Body of pancreas (tissue), 4 donors: ENCODE measurements at regions not wholly inside any gene's neighbourhood (a gene's known extent, or its start where the extent isn't known, plus 50 kb on each side); places are given as distances from the start of the nearest gene placed in this dataset.

ENCODE experiments used
- ATAC-seq: fragments of 150-250 bp; one replicate; pipeline ENCODE4 v1.9.1; 2016
- DNase-seq, 4 donors: peaks; one replicate each; pipeline ENCODE4 v3.0.0-alpha.2; 2019
- H3K27ac ChIP-seq, 4 donors: fragments of 200-600 bp; sonication (generic); 1 replicate in 3 of 4; 2 replicates in 1 of 4; pipeline versions ENCODE4 v1.5.1 to v1.6.1; 2016 to 2019; ENCODE audit warnings: mild to moderate bottlenecking in 1 of 4, mixed read lengths in 1 of 4, moderate library complexity in 1 of 4
- H3K27me3 ChIP-seq, 2 donors: fragments of 200-600 bp; sonication (generic); one replicate each; pipeline ENCODE4 v1.6.0; 2016; ENCODE audit warnings: mild to moderate bottlenecking in 1 of 2
- H3K36me3 ChIP-seq, 2 donors: fragments of 200-600 bp; sonication (generic); replicated peaks in 1 of 2; 2 replicates each; pipeline ENCODE4 v1.5.1; 2016; ENCODE audit warnings: low read depth in 2 of 2; ENCODE audit not compliant: insufficient read depth in 1 of 2
- H3K4me1 ChIP-seq: fragments of 200-600 bp; sonication (generic); one replicate; pipeline ENCODE4 v1.6.0; 2016
- H3K4me3 ChIP-seq, 2 donors: fragments of 200-600 bp; sonication (generic); 1 replicate in 1 of 2; 2 replicates in 1 of 2; pipeline ENCODE4 v1.5.1; 2016 to 2019
- H3K9me3 ChIP-seq, 3 donors: fragments of 200-600 bp; sonication (generic); 1 replicate in 2 of 3; 2 replicates in 1 of 3; pipeline ENCODE4 v1.5.1; 2016
- CTCF ChIP-seq, 7 experiments: fragments of 450-650 bp in 4 of 7; fragments of 200-600 bp in 3 of 7; sonication (generic) in 3 of 7; IDR thresholded peaks; one replicate each; pipeline ENCODE4 v1.5.1; 2016 to 2019; ENCODE audit warnings: antibody characterized with exemption in 7 of 7
- POLR2A ChIP-seq, 3 donors: fragments of 450-650 bp; IDR thresholded peaks; one replicate each; pipeline ENCODE4 v1.6.1; 2016; ENCODE audit warnings: antibody characterized with exemption in 3 of 3, mild to moderate bottlenecking in 2 of 3
- WGBS, 2 donors: methylation state at CpG; one replicate each; pipeline ENCODE4 v1.1.5; 2017; 5-methylcytosine and 5-hydroxymethylcytosine counted together
- intact Hi-C: fragments of 100-400 bp; cut with DNase I; formaldehyde crosslinking; loops from one replicate; pipeline ENCODE4 v1.15.1; 2023

GRCh38 chr5:159737263-159737662 is 179.0 kb upstream of the ADRA1B start:
- TF ChIP-seq CTCF (IDR thresholded peaks at IDR 0.05) = no peak
- TF ChIP-seq POLR2A (IDR thresholded peaks at IDR 0.05) = no peak
- peak in 1 of 4 donors; percentile 2 for DNase-seq
- Histone ChIP-seq H3K4me3 (no peak overlapping the region), H3K27me3 (no peaks in the 10 kb centered on the region), H3K27ac (no peak overlapping the region), H3K36me3 (no peaks in the 10 kb centered on the region), H3K4me1 (no peaks in the 10 kb centered on the region), H3K9me3 (no peaks in the 10 kb centered on the region)
- no peak for ATAC-seq
- 70 to 81% methylated on average over 4 to 5 of the region's 5 CpGs for WGBS, 2 donors
- intact Hi-C loops = no loop called here

- Histone ChIP-seq H3K4me3 (no peak overlapping the region), H3K27ac (no peak overlapping the region), H3K4me1 (no peaks in the 10 kb centered on the region), H3K36me3 (no peaks in the 10 kb centered on the region), H3K27me3 (no peaks in the 10 kb centered on the region), H3K9me3 (no peaks in the 10 kb centered on the region)
- no peak for DNase-seq
- no peak for ATAC-seq
- TF ChIP-seq POLR2A (IDR thresholded peaks at IDR 0.05) = no peak
- TF ChIP-seq CTCF (IDR thresholded peaks at IDR 0.05) = no peak
- intact Hi-C loops = no loop called here
- WGBS, 2 donors = 76 to 81% methylated on average over 5 of the region's 5 CpGs
Observed at GRCh38 chr5:159741829-159742322, 174.4 kb upstream of the ADRA1B start.

DNA sequence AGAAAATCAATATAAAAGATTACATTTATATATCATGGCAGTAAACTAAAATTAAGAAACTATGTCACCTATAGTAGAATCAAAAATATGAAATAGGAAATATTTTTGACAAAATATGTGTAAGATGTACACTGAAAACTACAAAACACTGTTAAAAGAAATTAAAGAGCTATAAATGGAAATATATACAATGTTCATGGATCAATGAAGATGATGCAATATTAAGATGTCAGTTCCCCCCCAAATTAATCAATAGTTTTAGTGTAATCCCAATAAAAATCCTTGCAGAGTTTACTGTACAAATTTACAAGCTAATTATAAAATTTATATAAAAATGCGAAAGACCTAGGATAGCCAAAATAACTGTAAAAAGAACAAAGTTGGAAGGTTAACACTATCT is 173.0 kb upstream of the ADRA1B start:
- TF ChIP-seq CTCF (IDR thresholded peaks at IDR 0.05) (no peak), POLR2A (IDR thresholded peaks at IDR 0.05) (no peak)
- Histone ChIP-seq H3K27me3 (no peaks in the 10 kb centered on the region), H3K36me3 (no peaks in the 10 kb centered on the region), H3K9me3 (no peaks in the 10 kb centered on the region), H3K4me3 (no peak overlapping the region), H3K27ac (no peak overlapping the region), H3K4me1 (no peaks in the 10 kb centered on the region)
- no peak for ATAC-seq
- no peak for DNase-seq
- intact Hi-C loops = no loop called here
- 82 to 86% methylated on average over 1 of the region's 1 CpG for WGBS, 2 donors

- Histone ChIP-seq H3K27me3 (no peaks in the 10 kb centered on the region), H3K36me3 (no peaks in the 10 kb centered on the region), H3K9me3 (no peaks in the 10 kb centered on the region), H3K4me1 (no peaks in the 10 kb centered on the region), H3K4me3 (no peak overlapping the region), H3K27ac (no peak overlapping the region)
- ATAC-seq = no peak
- intact Hi-C loops = no loop called here
- whole genome bisulfite sequencing, 2 donors = 58 to 63% methylated on average over 4 of the region's 4 CpGs
- TF ChIP-seq CTCF (IDR thresholded peaks at IDR 0.05) (no peak), POLR2A (IDR thresholded peaks at IDR 0.05) (no peak)
- DNase-seq = no peak
Observed at GRCh38 chr5:159746707-159747106, 169.6 kb upstream of the ADRA1B start.

- ATAC-seq (no peak), DNase-seq (no peak)
- H3K36me3 ChIP-seq = no peaks in the 10 kb centered on the region
- intact Hi-C loops = no loop called here
- no peaks in the 10 kb centered on the region for H3K27me3 ChIP-seq
- no peak for TF ChIP-seq CTCF (IDR thresholded peaks at IDR 0.05)
- no peak for TF ChIP-seq POLR2A (IDR thresholded peaks at IDR 0.05)
- H3K27ac ChIP-seq = no peak overlapping the region
- H3K4me3 ChIP-seq = no peak overlapping the region
- H3K9me3 ChIP-seq = peaks cover 0 to 4% (median 0%) of the 10 kb centered on the region in 3 donors
- no peaks in the 10 kb centered on the region for H3K4me1 ChIP-seq
Observed at GRCh38 chr5:159749146-159749545, 167.1 kb upstream of the ADRA1B start.
